Effector memory CD8-positive, alpha-beta T cell (primary cell): ENCODE measurements at regions not wholly inside any gene's neighbourhood (a gene's known extent, or its start where the extent isn't known, plus 50 kb on each side); places are given as distances from the start of the nearest gene placed in this dataset.
A peak's percentile ranks its signal among the peaks of the same experiment; 100 is the strongest.

Experiments used
- ATAC-seq: fragments of 150-1000 bp; cut with Tn5 transposase; replicated peaks from 2 replicates; pipeline ENCODE4 v1.10.0; 2021; ENCODE audit warnings: mild to moderate bottlenecking, moderate library complexity
- DNase-seq, 3 experiments: peaks; one replicate each; pipeline ENCODE4 v3.0.0; 2021
- H3K27ac Mint-ChIP-seq, 2 donors: one replicate each; pipeline ENCODE4 v1.8.0; 2022; ENCODE audit warnings: mild to moderate bottlenecking in 2 of 2, mixed read lengths in 2 of 2, moderate library complexity in 2 of 2
- H3K27me3 Mint-ChIP-seq, 2 donors: one replicate each; pipeline ENCODE4 v1.8.0; 2022; ENCODE audit warnings: mixed read lengths in 2 of 2
- H3K36me3 Mint-ChIP-seq: one replicate; pipeline ENCODE4 v1.8.0; 2022; ENCODE audit warnings: mild to moderate bottlenecking, moderate library complexity, mixed read lengths; ENCODE audit not compliant: insufficient read depth
- H3K4me1 Mint-ChIP-seq, 2 donors: one replicate each; pipeline ENCODE4 v1.8.0; 2022; ENCODE audit warnings: low read depth in 2 of 2, mixed read lengths in 2 of 2
- H3K4me3 Mint-ChIP-seq, 2 donors: one replicate each; pipeline ENCODE4 v1.8.0; 2022; ENCODE audit warnings: mild to moderate bottlenecking in 2 of 2, mixed read lengths in 2 of 2, moderate library complexity in 2 of 2
- H3K9me3 Mint-ChIP-seq, 2 donors: one replicate each; pipeline ENCODE4 v1.8.0; 2022; ENCODE audit warnings: mixed read lengths in 2 of 2

DNA sequence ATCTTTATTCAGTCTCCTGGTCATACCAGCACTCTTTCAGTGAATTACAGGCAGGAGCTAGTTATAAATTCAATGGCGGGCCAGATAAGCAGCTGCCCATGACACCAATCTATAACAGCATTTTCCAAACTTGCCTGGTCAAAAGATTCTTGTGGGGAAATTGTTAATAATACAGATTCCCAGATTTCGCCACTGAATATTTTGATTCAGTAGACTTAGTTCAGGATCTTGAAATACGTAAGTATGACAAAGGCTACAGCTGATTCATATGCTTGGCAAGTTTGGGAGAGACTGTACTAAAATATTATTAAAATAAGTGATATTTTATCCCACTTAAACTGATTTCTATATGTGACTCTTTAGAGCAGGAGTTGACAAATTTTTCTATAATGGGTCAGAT is 119.3 kb downstream of the TMCO5A start:
- Mint-ChIP-seq H3K27ac (no peak overlapping the region), H3K36me3 (no peaks in the 10 kb centered on the region), H3K27me3 (peaks cover 2 to 12% of the 10 kb centered on the region in 2 donors), H3K9me3 (no peaks in the 10 kb centered on the region), H3K4me1 (no peaks in the 10 kb centered on the region), H3K4me3 (no peak overlapping the region)
- no peak for DNase-seq
- no peak for ATAC-seq

DNA sequence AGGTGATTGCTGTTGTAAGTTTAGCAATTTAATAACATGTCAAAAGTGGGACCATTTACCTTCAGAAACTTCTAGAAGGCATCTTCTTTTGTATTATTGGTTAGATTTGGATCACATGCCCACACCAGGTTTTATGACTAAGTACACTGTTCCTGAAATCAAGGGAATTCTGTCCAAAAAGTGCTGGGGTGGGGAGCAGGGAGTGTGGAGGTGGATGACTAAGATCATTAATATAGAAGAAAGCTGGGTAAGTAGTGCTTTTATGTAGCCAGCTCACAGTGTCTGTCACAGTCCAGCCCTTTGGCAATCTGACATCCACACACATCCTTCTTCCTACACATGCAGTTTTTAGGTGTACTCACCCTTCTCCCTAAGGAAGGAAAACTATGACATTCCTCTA is 120.0 kb downstream of the TMCO5A start:
- ATAC-seq (no peak), DNase-seq (no peak)
- Mint-ChIP-seq H3K9me3 (no peaks in the 10 kb centered on the region), H3K4me1 (no peaks in the 10 kb centered on the region), H3K27me3 (peaks cover 7 to 19% of the 10 kb centered on the region in 2 donors), H3K27ac (no peak overlapping the region), H3K36me3 (no peaks in the 10 kb centered on the region), H3K4me3 (no peak overlapping the region)

GRCh38 chr15:38058596-38059075 is 124.2 kb downstream of the TMCO5A start:
- H3K4me3 Mint-ChIP-seq = no peak overlapping the region

GRCh38 chr15:38059665-38060064 is 125.2 kb downstream of the TMCO5A start:
- H3K9me3 Mint-ChIP-seq = no peaks in the 10 kb centered on the region
- no peak overlapping the region for H3K27ac Mint-ChIP-seq
- no peak for ATAC-seq
- H3K27me3 Mint-ChIP-seq = peaks cover 12 to 28% of the 10 kb centered on the region in 2 donors
- H3K4me1 Mint-ChIP-seq = no peaks in the 10 kb centered on the region
- no peak overlapping the region for H3K4me3 Mint-ChIP-seq
- no peak for DNase-seq
- no peaks in the 10 kb centered on the region for H3K36me3 Mint-ChIP-seq

More at GRCh38 chr15:38058596-38059075, 124.2 kb downstream of the TMCO5A start:
- no peaks in the 10 kb centered on the region for H3K4me1 Mint-ChIP-seq
- H3K27me3 Mint-ChIP-seq = peaks cover 12 to 28% of the 10 kb centered on the region in 2 donors
- DNase-seq (no peak), ATAC-seq (no peak)
- H3K36me3 Mint-ChIP-seq = no peaks in the 10 kb centered on the region
- no peaks in the 10 kb centered on the region for H3K9me3 Mint-ChIP-seq
- H3K27ac Mint-ChIP-seq = no peak overlapping the region

DNA sequence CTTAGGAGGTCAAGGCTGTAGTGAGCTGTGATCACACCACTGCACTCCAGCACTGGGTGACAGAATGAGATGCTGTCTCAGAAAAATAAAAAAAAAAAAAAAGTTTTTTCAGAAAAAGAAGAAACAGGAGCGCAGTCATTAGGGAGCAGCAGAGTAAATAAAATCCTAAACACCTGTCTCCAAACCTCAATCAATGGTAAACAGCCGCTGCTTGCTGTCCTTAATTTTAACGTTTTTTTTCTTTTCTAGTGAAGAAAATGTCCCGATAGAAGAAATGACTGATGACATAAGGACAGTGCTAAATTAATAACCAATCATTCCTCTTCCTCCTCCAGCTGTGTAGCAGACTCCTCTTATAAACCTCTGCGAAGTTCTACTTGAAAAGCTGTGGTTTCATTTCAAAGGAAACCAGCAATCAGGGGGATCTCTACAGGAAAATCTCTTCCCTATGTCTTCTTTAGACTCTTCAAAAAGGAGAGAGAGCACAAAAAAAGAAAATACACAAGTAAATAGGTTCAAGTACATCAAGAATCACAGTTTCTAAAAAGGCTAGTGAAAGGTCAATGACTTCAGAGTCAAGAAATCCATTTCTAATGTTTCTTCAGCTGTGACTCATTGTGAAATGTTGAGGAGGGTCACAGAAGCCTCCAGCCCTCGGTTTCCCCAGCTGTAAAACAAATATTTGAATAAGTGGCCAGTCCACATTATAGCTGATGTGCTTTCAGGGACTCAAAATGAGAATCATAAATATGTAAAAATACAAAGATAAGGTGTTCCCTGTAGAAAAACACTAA is 127.6 kb downstream of the TMCO5A start:
- ATAC-seq (no peak), DNase-seq (no peak)
- peaks cover 12 to 28% of the 10 kb centered on the region in 2 donors for H3K27me3 Mint-ChIP-seq
- H3K9me3 Mint-ChIP-seq = no peaks in the 10 kb centered on the region
- H3K4me3 Mint-ChIP-seq = no peak overlapping the region
- H3K4me1 Mint-ChIP-seq = no peaks in the 10 kb centered on the region
- no peak overlapping the region for H3K27ac Mint-ChIP-seq
- no peaks in the 10 kb centered on the region for H3K36me3 Mint-ChIP-seq

- DNase-seq = no peak
- Mint-ChIP-seq H3K27ac (no peak overlapping the region), H3K36me3 (no peaks in the 10 kb centered on the region), H3K9me3 (no peaks in the 10 kb centered on the region), H3K4me1 (no peaks in the 10 kb centered on the region), H3K27me3 (peaks cover 12 to 27% of the 10 kb centered on the region in 2 donors), H3K4me3 (no peak overlapping the region)
- no peak for ATAC-seq
Measured at GRCh38 chr15:38062696-38063095, 128.3 kb downstream of the TMCO5A start.

DNA sequence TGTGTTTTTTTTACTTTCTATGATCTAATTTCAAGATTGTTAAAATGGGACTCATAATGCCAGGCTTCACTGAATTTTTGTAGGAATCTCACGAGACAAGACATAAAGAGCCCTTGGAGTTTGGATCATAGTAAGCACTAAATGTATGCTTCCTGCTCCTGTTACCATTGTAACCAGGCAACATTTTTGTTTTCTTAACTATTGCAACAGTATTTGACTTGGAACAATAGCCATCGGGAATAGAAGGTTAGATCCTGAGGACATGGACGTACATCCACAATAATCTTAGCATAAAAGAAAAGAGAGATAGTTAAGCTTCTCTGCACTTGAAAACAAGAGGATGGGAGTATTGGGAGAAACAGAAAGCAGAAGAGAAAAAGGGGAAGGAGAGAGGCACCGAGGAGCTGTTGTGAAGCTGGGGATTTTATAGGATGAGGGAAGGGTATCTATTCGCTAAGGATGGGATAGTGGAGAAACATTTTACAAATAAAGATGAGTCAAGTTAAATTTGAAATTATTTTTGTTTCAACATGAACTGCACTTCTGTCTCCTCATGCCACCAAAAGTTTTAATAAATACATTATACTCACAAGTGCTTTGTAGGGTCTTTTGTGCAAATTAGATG is 131.4 kb downstream of the TMCO5A start:
- H3K27me3 Mint-ChIP-seq = peaks cover 3 to 19% of the 10 kb centered on the region in 2 donors
- no peak overlapping the region for H3K27ac Mint-ChIP-seq
- H3K36me3 Mint-ChIP-seq = no peaks in the 10 kb centered on the region
- peaks cover 10 to 12% of the 10 kb centered on the region in 2 donors for H3K4me1 Mint-ChIP-seq
- H3K9me3 Mint-ChIP-seq = no peaks in the 10 kb centered on the region
- no peak overlapping the region for H3K4me3 Mint-ChIP-seq
- ATAC-seq (no peak), DNase-seq (no peak)

GRCh38 chr15:38066612-38067011 is 132.2 kb downstream of the TMCO5A start:
- H3K36me3 Mint-ChIP-seq = no peaks in the 10 kb centered on the region
- H3K27ac Mint-ChIP-seq = no peak overlapping the region
- no peak overlapping the region for H3K4me3 Mint-ChIP-seq
- ATAC-seq = no peak
- no peak for DNase-seq
- peaks cover 10 to 12% of the 10 kb centered on the region in 2 donors for H3K4me1 Mint-ChIP-seq
- H3K27me3 Mint-ChIP-seq = peaks cover 0 to 26% of the 10 kb centered on the region in 2 donors
- no peaks in the 10 kb centered on the region for H3K9me3 Mint-ChIP-seq

- Mint-ChIP-seq H3K27me3 (peaks cover 0 to 26% of the 10 kb centered on the region in 2 donors), H3K4me3 (peak overlapping the region; percentile 62 to 83), H3K36me3 (peaks cover 5% of the 10 kb centered on the region), H3K9me3 (no peaks in the 10 kb centered on the region), H3K4me1 (peaks cover 17 to 18% of the 10 kb centered on the region in 2 donors), H3K27ac (peak overlapping the region; percentile 77 to 79)
- ATAC-seq = peak; percentile 69
- peak in 1 of 3 experiments; percentile 15 for DNase-seq
Measured at GRCh38 chr15:38068626-38069391, 134.4 kb downstream of the TMCO5A start.

GRCh38 chr15:38069511-38070011 is 135.1 kb downstream of the TMCO5A start:
- H3K9me3 Mint-ChIP-seq = no peaks in the 10 kb centered on the region
- peak overlapping the region; percentile 62 to 83 for H3K4me3 Mint-ChIP-seq
- H3K27me3 Mint-ChIP-seq = peaks cover 0 to 32% of the 10 kb centered on the region in 2 donors
- ATAC-seq = peak; percentile 38
- peak overlapping the region; percentile 77 to 79 for H3K27ac Mint-ChIP-seq
- peaks cover 5% of the 10 kb centered on the region for H3K36me3 Mint-ChIP-seq
- DNase-seq = no peak
- peaks cover 17 to 18% of the 10 kb centered on the region in 2 donors for H3K4me1 Mint-ChIP-seq

GRCh38 chr15:38070778-38071177 is 136.3 kb downstream of the TMCO5A start:
- H3K27ac Mint-ChIP-seq = no peak overlapping the region
- no peak overlapping the region for H3K4me3 Mint-ChIP-seq
- H3K36me3 Mint-ChIP-seq = peaks cover 5% of the 10 kb centered on the region
- H3K9me3 Mint-ChIP-seq = no peaks in the 10 kb centered on the region
- peaks cover 0 to 35% of the 10 kb centered on the region in 2 donors for H3K27me3 Mint-ChIP-seq
- H3K4me1 Mint-ChIP-seq = peaks cover 17 to 18% of the 10 kb centered on the region in 2 donors
- DNase-seq (no peak), ATAC-seq (no peak)

DNA sequence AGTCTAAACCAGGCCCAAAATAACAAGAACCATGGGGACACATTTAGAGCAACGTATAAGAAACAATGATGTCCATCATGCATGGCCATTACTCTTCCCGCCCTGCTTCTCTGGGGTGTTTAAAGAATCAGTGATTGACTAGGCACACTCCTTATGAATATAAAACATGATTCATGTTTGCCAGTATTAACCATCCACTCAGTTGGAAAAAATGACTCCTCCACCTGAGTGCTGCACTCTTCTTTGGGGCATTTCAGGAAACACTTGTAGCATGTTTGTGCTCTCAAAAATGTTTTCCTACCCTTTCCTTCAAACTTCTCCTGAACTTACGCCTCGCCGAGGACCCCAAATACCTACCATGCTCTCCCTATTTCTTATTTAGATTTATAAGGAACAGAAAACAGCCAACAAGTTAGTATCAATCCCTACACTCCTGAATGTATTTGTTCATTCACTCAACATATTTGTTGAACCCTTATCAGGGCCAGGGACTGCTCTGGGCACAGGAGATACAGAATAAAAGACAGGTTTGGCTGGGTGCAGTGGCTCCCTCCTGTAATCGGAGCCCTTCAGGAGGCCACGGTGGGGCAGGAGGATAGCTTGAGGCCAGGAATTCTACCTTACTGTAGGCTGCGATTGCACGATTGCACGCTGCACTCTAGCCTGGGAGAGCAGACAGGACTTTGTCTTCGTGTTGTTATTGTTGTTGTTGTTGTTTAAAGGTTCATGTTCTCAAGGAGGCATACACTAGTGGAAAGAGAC is 137.0 kb downstream of the TMCO5A start:
- Mint-ChIP-seq H3K4me3 (no peak overlapping the region), H3K27ac (peak overlapping the region; percentile 17 to 23), H3K27me3 (peaks cover 0 to 35% of the 10 kb centered on the region in 2 donors), H3K9me3 (no peaks in the 10 kb centered on the region), H3K4me1 (peaks cover 17 to 18% of the 10 kb centered on the region in 2 donors), H3K36me3 (peaks cover 5% of the 10 kb centered on the region)
- DNase-seq (no peak), ATAC-seq (no peak)

DNA sequence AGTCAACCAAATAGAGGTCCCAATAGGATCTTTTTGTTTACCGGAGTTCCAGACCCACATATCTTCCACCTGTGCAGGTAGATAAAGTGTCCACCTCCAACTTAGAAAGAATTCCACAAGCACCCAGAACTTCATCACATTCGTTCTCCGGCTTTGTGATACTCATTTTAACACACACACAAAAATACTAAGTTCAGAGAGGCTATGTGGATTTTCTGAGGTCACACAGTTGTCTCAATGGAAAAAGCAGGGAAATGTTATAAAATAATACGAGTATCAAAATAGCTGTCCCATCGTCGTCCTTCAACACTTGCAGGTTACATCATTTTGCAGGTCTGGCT is 137.5 kb downstream of the TMCO5A start:
- peak overlapping the region; percentile 23 to 46 for H3K27ac Mint-ChIP-seq
- H3K4me3 Mint-ChIP-seq = peak overlapping the region; percentile 76 to 79
- H3K9me3 Mint-ChIP-seq = no peaks in the 10 kb centered on the region
- H3K36me3 Mint-ChIP-seq = peaks cover 5% of the 10 kb centered on the region
- H3K27me3 Mint-ChIP-seq = peaks cover 0 to 35% of the 10 kb centered on the region in 2 donors
- ATAC-seq (no peak), DNase-seq (no peak)
- H3K4me1 Mint-ChIP-seq = peaks cover 17 to 18% of the 10 kb centered on the region in 2 donors
